KMS-11 (cell line): ENCODE measurements at regions not wholly inside any gene's neighbourhood (a gene's known extent, or its start where the extent isn't known, plus 50 kb on each side); places are given as distances from the start of the nearest gene placed in this dataset.
"Not testable (repeated sequence)": the region's sequence is repeated elsewhere in the genome, so short reads cannot be mapped to it uniquely, and the experiment has no call there.

Source experiments
- H2AFZ ChIP-seq: fragments of 200-600 bp; sonication (generic); 2 replicates; pipeline ENCODE4 v1.6.1; 2016; ENCODE audit warnings: antibody characterized with exemption, mixed run types, low read depth
- H3K27ac ChIP-seq: fragments of 200-600 bp; sonication (generic); 2 replicates; pipeline ENCODE4 v1.6.1; 2016; ENCODE audit warnings: mild to moderate bottlenecking, mixed run types
- H3K27me3 ChIP-seq: fragments of 200-600 bp; sonication (generic); 2 replicates; pipeline ENCODE4 v1.6.1; 2017; ENCODE audit warnings: mild to moderate bottlenecking, low read depth, mixed run types, moderate library complexity; ENCODE audit not compliant: insufficient read depth
- H3K36me3 ChIP-seq: fragments of 200-600 bp; sonication (generic); 2 replicates; pipeline ENCODE4 v1.6.1; 2017; ENCODE audit warnings: mild to moderate bottlenecking, mixed run types; ENCODE audit not compliant: insufficient read depth
- H3K4me1 ChIP-seq: fragments of 200-600 bp; sonication (generic); 2 replicates; pipeline ENCODE4 v1.6.1; 2016; ENCODE audit warnings: mild to moderate bottlenecking, low read depth, mixed run types; ENCODE audit not compliant: poor library complexity, severe bottlenecking
- H3K4me2 ChIP-seq: fragments of 200-600 bp; sonication (generic); 2 replicates; pipeline ENCODE4 v1.7.0; 2016; ENCODE audit warnings: mild to moderate bottlenecking, mixed run types
- H3K4me3 ChIP-seq: fragments of 200-600 bp; sonication (generic); IDR thresholded peaks from 2 replicates; pipeline ENCODE4 v1.6.1; 2017; ENCODE audit warnings: low read depth, low read length, mixed read lengths; ENCODE audit not compliant: insufficient read depth
- H3K79me2 ChIP-seq: fragments of 200-600 bp; sonication (generic); 2 replicates; pipeline ENCODE4 v1.6.1; 2016; ENCODE audit warnings: low read depth, mixed run types; ENCODE audit not compliant: insufficient read depth
- H3K9ac ChIP-seq: fragments of 200-600 bp; sonication (generic); 2 replicates; pipeline ENCODE4 v1.6.1; 2016; ENCODE audit warnings: mild to moderate bottlenecking, mixed run types
- H4K20me1 ChIP-seq: fragments of 200-600 bp; sonication (generic); 2 replicates; pipeline ENCODE4 v1.6.1; 2016; ENCODE audit warnings: mild to moderate bottlenecking, mixed run types; ENCODE audit not compliant: insufficient read depth
- TF ChIP-seq, protein P1 (sequence below): fragments of 200-600 bp; sonication (generic); conservative IDR thresholded peaks from 2 replicates; pipeline ENCODE4 v1.6.1; 2017; ENCODE audit warnings: low read depth, mild to moderate bottlenecking, antibody characterized with exemption, low read length, moderate library complexity, mixed read lengths

DNA sequence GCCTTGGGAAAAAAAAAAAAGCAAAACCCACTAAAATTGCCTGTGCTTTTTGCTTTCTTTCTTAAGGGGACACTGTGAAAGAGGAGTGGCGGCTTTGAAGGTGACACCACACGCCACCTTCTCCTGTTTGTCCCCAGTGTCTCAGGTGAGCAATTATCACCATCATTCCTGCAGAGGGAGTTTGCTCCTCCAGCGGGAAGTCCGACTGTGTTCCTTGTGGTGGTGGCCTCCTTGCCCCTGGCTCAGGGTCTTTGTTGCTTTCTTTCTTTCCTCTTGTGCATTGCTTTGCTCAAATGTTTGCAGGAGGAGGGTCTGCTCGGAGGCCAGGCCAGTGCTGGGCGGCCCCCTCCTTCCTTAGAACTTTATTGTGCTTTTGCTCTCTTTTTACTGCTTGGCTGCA lies 164.3 kb upstream of the CXCR4 start:
- Histone ChIP-seq H3K27me3 (no peaks in the 10 kb centered on the region), H3K27ac (no peak overlapping the region), H3K4me1 (peaks cover 8% of the 10 kb centered on the region)

DNA sequence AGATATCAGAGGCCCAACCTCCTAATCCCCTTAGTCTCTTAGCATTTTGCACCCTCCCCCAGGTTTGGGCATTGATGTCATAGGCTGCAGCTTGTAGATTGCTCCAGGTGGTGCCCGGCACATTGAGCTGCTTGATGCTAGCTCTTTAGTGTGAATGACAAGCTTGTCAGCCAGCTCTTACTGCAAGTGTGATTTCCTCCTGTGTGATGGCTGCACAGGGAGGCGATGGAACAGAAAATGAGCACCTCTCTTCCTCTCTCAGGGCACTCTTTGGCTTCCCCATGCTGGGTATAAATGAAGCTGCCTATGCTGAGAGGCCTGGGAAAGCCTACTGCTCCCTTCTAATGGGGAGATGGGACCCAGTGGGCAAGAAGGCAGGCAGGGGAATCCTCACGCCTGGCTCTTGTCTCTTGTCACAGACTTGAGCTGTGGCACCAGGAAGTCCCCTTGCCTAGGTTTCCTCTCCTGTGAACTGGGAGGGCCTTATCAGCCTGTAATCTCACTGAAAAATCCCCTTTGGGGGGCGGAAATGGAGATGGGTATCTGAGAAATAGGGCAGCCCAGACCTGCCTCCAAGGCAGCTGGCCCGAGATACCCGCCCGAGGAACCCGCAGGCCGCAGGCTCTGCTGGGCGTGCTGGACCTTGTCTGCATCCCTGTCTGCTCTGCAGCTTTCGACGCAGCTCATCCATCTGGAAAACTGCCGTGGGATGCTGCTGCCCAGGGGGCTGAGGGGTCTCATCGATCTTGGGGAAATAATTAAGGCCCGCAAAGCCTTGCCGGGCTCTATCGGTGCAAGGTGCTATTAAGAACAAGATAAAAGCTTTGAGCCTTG lies 163.5 kb upstream of the CXCR4 start:
- Histone ChIP-seq H3K79me2 (no peaks in the 10 kb centered on the region), H3K36me3 (no peaks in the 10 kb centered on the region), H3K27me3 (no peaks in the 10 kb centered on the region), H3K4me3 (no peak overlapping the region), H4K20me1 (no peaks in the 10 kb centered on the region), H3K9ac (no peak overlapping the region), H3K4me2 (no peak overlapping the region), H3K4me1 (peaks cover 8% of the 10 kb centered on the region), H3K27ac (no peak overlapping the region), H2AFZ (no peak overlapping the region)
- TF ChIP-seq, protein P1, sequence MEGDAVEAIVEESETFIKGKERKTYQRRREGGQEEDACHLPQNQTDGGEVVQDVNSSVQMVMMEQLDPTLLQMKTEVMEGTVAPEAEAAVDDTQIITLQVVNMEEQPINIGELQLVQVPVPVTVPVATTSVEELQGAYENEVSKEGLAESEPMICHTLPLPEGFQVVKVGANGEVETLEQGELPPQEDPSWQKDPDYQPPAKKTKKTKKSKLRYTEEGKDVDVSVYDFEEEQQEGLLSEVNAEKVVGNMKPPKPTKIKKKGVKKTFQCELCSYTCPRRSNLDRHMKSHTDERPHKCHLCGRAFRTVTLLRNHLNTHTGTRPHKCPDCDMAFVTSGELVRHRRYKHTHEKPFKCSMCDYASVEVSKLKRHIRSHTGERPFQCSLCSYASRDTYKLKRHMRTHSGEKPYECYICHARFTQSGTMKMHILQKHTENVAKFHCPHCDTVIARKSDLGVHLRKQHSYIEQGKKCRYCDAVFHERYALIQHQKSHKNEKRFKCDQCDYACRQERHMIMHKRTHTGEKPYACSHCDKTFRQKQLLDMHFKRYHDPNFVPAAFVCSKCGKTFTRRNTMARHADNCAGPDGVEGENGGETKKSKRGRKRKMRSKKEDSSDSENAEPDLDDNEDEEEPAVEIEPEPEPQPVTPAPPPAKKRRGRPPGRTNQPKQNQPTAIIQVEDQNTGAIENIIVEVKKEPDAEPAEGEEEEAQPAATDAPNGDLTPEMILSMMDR, result no peak

More for the DNA sequence above, 164.3 kb upstream of the CXCR4 start:
- Histone ChIP-seq H3K79me2 (no peaks in the 10 kb centered on the region), H3K4me3 (no peak overlapping the region), H3K9ac (no peak overlapping the region), H2AFZ (no peak overlapping the region), H4K20me1 (no peaks in the 10 kb centered on the region), H3K36me3 (no peaks in the 10 kb centered on the region), H3K4me2 (no peak overlapping the region)
- TF ChIP-seq, protein P1, result no peak

DNA sequence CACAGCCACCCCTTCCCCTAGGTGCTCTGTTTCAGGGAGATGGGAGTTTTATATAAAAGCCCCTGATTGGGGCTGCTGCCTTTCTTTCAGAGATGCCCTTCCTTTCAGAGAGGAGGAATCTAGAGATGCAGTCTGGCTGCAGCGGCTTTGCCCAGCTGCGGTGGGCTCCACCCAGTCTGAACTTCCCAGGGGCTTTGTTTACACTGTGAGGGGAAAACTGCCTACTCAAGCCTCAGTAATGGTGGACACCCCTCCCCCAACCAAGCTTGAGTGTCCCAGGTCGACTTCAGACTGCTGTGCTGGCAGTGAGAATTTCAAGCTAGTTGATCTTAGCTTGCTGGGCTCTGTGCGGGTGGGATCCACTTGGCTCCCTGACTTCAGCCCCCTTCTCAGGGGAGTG lies 148.4 kb upstream of the CXCR4 start:
- not testable (repeated sequence) for H3K36me3 ChIP-seq, H3K9ac ChIP-seq, H3K4me3 ChIP-seq, H4K20me1 ChIP-seq, H3K79me2 ChIP-seq, H3K4me2 ChIP-seq, H2AFZ ChIP-seq, H3K27me3 ChIP-seq, H3K4me1 ChIP-seq, H3K27ac ChIP-seq

DNA sequence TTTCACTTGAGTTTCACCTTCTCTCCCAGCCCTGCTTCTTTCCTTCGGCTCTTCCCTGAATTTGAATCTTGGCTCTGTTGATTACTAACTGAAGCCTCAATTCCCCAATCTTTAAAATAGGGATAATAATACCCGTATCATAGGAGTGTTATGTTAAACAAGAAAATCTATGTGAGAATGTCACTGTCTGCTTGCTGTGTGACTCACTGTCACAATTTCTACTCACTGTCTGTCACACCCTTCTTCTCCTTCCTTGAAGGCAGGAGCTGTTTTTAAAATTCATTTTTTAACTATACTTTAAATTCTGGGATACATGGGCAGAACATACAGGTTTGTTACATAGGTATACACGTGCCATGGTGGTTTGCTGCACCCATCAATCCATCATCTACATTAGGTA lies 141.6 kb upstream of the CXCR4 start:
- Histone ChIP-seq H3K27ac (no peak overlapping the region), H3K9ac (no peak overlapping the region), H4K20me1 (no peaks in the 10 kb centered on the region), H3K4me1 (no peaks in the 10 kb centered on the region), H3K4me2 (no peak overlapping the region), H3K36me3 (no peaks in the 10 kb centered on the region), H3K79me2 (no peaks in the 10 kb centered on the region), H3K27me3 (no peaks in the 10 kb centered on the region), H3K4me3 (no peak overlapping the region), H2AFZ (no peak overlapping the region)
- TF ChIP-seq, protein P1, result no peak

DNA sequence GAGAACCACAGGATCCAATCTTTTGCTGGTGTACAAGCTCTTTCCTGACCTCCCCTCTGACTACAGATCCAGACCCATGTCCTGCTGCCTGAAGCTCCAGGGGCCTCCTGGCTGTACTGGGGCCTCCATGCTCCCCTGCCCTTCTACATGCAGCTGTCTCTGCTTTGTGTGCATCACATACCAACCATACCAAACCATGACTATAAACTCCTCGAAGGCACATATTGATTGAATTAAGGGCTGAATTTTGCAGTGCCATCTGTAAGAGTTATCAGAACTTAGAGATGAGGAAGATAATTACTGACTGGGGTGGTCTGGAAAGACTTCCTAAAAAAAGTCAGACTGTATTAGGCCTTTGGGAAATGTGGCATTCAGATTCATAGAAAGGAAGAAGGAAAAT lies 139.9 kb upstream of the CXCR4 start:
- no peaks in the 10 kb centered on the region for H3K36me3 ChIP-seq
- H3K9ac ChIP-seq, result no peak overlapping the region
- no peak overlapping the region for H3K4me2 ChIP-seq
- TF ChIP-seq, protein P1, result no peak
- H4K20me1 ChIP-seq, result no peaks in the 10 kb centered on the region
- H3K4me3 ChIP-seq, result no peak overlapping the region
- H3K4me1 ChIP-seq, result no peaks in the 10 kb centered on the region
- no peaks in the 10 kb centered on the region for H3K27me3 ChIP-seq
- no peak overlapping the region for H2AFZ ChIP-seq
- H3K79me2 ChIP-seq, result no peaks in the 10 kb centered on the region
- H3K27ac ChIP-seq, result no peak overlapping the region
